Vagina (tissue), 2 donors: ENCODE measurements at regions not wholly inside any gene's neighbourhood (a gene's known extent, or its start where the extent isn't known, plus 50 kb on each side); places are given as distances from the start of the nearest gene placed in this dataset.

ENCODE experiments used
- POLR2AphosphoS5 ChIP-seq, 2 donors: sonication (generic); formaldehyde crosslinking; IDR thresholded peaks; one replicate each; pipeline ENCODE4 v1.9.0; 2017; ENCODE audit warnings: antibody characterized with exemption in 2 of 2, mild to moderate bottlenecking in 2 of 2, low read depth in 1 of 2; ENCODE audit not compliant: insufficient read depth in 1 of 2
- TF ChIP-seq, protein P1 (sequence below), 3 experiments: fragments of 450-650 bp in 2 of 3; fragments of 200-600 bp in 1 of 3; sonication (generic) in 1 of 3; IDR thresholded peaks; one replicate each; pipeline ENCODE4 v1.5.1; 2017 to 2019; ENCODE audit warnings: antibody characterized with exemption in 3 of 3, mild to moderate bottlenecking in 2 of 3, moderate library complexity in 2 of 3

DNA sequence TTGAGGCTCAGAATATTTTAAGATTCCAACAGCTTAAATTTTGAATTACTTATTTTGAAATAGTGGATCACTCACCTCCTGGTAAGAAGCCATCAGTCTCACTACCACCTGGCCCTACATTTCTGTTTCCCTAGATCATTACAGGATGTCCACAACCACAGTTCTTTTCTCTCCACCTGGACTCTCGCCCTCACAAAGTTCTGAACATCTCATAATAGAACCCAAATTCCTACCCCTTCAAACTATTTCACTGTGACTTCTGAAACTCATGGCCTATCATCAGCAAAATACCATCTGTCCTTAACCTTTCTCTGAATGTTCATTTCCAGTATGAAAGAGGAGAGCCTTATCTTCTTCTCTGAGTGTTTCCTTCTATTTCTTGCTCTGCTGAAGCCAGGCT lies 299.2 kb upstream of the MGAT5 start:
- TF ChIP-seq, protein P1, sequence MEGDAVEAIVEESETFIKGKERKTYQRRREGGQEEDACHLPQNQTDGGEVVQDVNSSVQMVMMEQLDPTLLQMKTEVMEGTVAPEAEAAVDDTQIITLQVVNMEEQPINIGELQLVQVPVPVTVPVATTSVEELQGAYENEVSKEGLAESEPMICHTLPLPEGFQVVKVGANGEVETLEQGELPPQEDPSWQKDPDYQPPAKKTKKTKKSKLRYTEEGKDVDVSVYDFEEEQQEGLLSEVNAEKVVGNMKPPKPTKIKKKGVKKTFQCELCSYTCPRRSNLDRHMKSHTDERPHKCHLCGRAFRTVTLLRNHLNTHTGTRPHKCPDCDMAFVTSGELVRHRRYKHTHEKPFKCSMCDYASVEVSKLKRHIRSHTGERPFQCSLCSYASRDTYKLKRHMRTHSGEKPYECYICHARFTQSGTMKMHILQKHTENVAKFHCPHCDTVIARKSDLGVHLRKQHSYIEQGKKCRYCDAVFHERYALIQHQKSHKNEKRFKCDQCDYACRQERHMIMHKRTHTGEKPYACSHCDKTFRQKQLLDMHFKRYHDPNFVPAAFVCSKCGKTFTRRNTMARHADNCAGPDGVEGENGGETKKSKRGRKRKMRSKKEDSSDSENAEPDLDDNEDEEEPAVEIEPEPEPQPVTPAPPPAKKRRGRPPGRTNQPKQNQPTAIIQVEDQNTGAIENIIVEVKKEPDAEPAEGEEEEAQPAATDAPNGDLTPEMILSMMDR (IDR thresholded peaks at IDR 0.05), result no peak
- no peak for TF ChIP-seq POLR2AphosphoS5 (IDR thresholded peaks at IDR 0.05; ENCODE audit: insufficient read depth in 1 of 2, low read depth in 1 of 2)
